Activated CD4-positive, alpha-beta T cell treated with anti-CD3 and anti-CD28 coated beads, Interleukin-2, amount 10 ng/mL, durations not matched to agents 24 days and 14 days (primary cell): ENCODE measurements at regions not wholly inside any gene's neighbourhood (a gene's known extent, or its start where the extent isn't known, plus 50 kb on each side); places are given as distances from the start of the nearest gene placed in this dataset.
"Not testable (repeated sequence)": the region's sequence is repeated elsewhere in the genome, so short reads cannot be mapped to it uniquely, and the experiment has no call there.

ENCODE experiments used
- DNase-seq: peaks from one replicate; pipeline ENCODE4 v3.0.0; 2022
- H3K27ac Mint-ChIP-seq: one replicate; pipeline ENCODE4 v1.8.0; 2022; ENCODE audit warnings: mild to moderate bottlenecking, mixed read lengths
- H3K27me3 Mint-ChIP-seq: one replicate; pipeline ENCODE4 v1.8.0; 2022; ENCODE audit warnings: mixed read lengths
- H3K36me3 Mint-ChIP-seq: one replicate; pipeline ENCODE4 v1.8.0; 2022; ENCODE audit warnings: low read depth, mild to moderate bottlenecking, mixed read lengths
- H3K4me1 Mint-ChIP-seq: one replicate; pipeline ENCODE4 v1.8.0; 2021; ENCODE audit warnings: mixed read lengths
- H3K4me3 Mint-ChIP-seq: one replicate; pipeline ENCODE4 v1.8.0; 2022; ENCODE audit warnings: mild to moderate bottlenecking, moderate library complexity, mixed read lengths
- H3K9me3 Mint-ChIP-seq: one replicate; pipeline ENCODE4 v1.8.0; 2021; ENCODE audit warnings: mixed read lengths
- intact Hi-C: fragments of 100-400 bp; cut with micrococcal nuclease; formaldehyde crosslinking; loops from one replicate; pipeline ENCODE4 v1.15.1; 2023

DNA sequence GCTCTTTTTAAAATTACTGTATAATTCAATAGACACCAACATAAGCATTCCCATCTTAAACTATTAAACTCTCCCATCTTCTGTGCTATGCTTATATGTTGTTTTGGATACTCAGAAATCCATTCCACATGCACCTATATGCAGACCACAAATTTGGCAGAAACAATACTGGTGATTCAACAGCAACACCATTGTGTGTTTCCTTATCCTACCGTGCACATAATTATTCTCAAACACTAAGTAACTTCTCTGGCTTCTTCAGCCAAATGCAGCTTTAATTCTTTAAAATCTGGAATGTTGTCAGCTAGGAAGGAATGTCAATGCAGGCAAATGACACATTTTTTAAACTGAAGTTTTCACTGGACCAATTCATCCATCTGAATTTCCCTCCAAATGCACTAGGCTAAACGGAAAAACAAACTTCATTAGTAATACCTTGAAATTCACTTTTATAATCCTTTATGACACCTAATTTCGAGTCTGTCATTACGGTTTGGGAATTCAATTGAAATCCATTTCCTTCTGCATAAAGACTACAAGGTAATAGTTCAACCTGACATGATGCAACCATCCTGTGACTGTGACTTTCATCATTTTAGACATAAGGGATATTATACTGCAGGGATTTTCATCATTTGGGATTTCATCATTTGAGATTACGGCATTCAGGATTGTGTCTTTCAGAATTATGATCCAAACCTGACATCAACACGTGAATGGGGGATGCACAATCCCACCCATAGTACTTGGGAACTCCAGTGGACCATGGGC lies 308.5 kb downstream of the LTN1 start:
- Mint-ChIP-seq H3K27me3 (no peaks in the 10 kb centered on the region), H3K4me1 (no peaks in the 10 kb centered on the region), H3K9me3 (peaks cover 2% of the 10 kb centered on the region), H3K4me3 (no peak overlapping the region), H3K27ac (no peak overlapping the region), H3K36me3 (no peaks in the 10 kb centered on the region)
- intact Hi-C loops = no loop called here
- no peak for DNase-seq

GRCh38 chr21:28682884-28683283 lies 309.8 kb downstream of the LTN1 start:
- H3K27me3 Mint-ChIP-seq, H3K4me1 Mint-ChIP-seq, H3K27ac Mint-ChIP-seq, H3K4me3 Mint-ChIP-seq, DNase-seq, H3K9me3 Mint-ChIP-seq, intact Hi-C loops, H3K36me3 Mint-ChIP-seq: not testable (repeated sequence)

- H3K36me3 Mint-ChIP-seq, H3K27ac Mint-ChIP-seq, DNase-seq, H3K4me3 Mint-ChIP-seq, H3K4me1 Mint-ChIP-seq, H3K27me3 Mint-ChIP-seq, intact Hi-C loops: not testable (repeated sequence)
- peaks cover 11% of the 10 kb centered on the region for H3K9me3 Mint-ChIP-seq
Observed at GRCh38 chr21:28677096-28677495, 315.6 kb downstream of the LTN1 start.

DNA sequence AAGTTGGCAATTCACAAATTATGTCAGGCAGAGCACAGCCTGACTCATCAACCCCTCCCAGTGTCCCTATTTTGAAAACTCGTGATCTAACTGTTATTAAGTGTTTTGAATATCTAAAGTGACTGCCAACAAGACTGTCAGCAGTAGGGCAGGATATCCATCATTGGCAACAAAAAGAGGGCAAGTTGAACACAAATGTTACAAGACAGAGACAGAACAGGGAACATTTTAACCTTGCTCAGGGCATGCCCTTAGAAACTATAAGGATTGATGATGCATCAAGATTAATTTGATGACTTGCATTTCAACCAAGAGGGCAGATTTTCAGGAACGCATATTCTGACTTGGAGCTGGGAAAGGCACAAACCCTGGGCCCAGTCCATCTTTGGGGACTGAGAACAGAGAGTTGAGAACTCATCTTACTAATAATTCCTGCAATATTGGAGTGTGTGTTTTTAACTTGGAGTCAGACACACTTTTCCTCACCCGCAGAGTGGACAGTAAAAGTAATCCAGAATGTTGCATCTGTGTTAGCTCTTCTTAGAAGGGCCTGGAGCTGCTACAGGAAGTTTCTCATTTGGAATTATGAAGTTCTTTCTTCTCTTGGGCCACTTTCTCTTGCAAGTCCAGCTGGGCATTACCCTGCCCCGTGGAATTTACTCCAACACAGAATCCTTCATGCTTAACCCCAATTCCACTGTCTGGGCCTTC lies 317.2 kb downstream of the LTN1 start:
- no peak overlapping the region for H3K27ac Mint-ChIP-seq
- no peaks in the 10 kb centered on the region for H3K4me1 Mint-ChIP-seq
- no peak for DNase-seq
- intact Hi-C loops = no loop called here
- peaks cover 16% of the 10 kb centered on the region for H3K9me3 Mint-ChIP-seq
- no peaks in the 10 kb centered on the region for H3K27me3 Mint-ChIP-seq
- H3K36me3 Mint-ChIP-seq = peaks cover 3% of the 10 kb centered on the region
- H3K4me3 Mint-ChIP-seq = no peak overlapping the region

DNA sequence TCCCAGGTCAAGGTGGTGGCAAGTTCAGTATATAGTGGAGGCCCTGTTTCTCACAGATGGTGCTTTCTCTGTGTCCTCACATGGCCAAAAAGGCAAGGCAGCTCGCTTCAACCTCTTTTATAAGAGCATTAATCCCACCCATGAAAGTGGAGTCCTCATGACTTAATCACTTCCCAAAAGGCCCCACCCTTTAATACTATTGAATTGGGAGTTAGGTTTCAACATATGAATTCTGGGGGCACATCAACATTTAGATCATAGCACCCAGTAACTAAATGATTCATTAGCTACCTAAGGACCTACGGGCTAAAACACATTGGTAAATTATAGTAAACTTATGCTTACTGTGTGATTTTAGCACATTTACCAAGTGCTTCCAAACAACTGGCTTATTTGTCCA lies 317.9 kb downstream of the LTN1 start:
- peaks cover 3% of the 10 kb centered on the region for H3K36me3 Mint-ChIP-seq
- H3K4me3 Mint-ChIP-seq = no peak overlapping the region
- H3K4me1 Mint-ChIP-seq = no peaks in the 10 kb centered on the region
- DNase-seq = no peak
- H3K9me3 Mint-ChIP-seq = peaks cover 16% of the 10 kb centered on the region
- intact Hi-C loops = no loop called here
- H3K27ac Mint-ChIP-seq = no peak overlapping the region
- H3K27me3 Mint-ChIP-seq = no peaks in the 10 kb centered on the region

- DNase-seq = no peak
- no peak overlapping the region for H3K4me3 Mint-ChIP-seq
- H3K36me3 Mint-ChIP-seq = peaks cover 2% of the 10 kb centered on the region
- intact Hi-C loops = no loop called here
- H3K4me1 Mint-ChIP-seq = peaks cover 3% of the 10 kb centered on the region
- H3K27ac Mint-ChIP-seq = no peak overlapping the region
- peaks cover 12% of the 10 kb centered on the region for H3K9me3 Mint-ChIP-seq
- no peaks in the 10 kb centered on the region for H3K27me3 Mint-ChIP-seq
Observed at GRCh38 chr21:28671549-28672195, 321.0 kb downstream of the LTN1 start.

DNA sequence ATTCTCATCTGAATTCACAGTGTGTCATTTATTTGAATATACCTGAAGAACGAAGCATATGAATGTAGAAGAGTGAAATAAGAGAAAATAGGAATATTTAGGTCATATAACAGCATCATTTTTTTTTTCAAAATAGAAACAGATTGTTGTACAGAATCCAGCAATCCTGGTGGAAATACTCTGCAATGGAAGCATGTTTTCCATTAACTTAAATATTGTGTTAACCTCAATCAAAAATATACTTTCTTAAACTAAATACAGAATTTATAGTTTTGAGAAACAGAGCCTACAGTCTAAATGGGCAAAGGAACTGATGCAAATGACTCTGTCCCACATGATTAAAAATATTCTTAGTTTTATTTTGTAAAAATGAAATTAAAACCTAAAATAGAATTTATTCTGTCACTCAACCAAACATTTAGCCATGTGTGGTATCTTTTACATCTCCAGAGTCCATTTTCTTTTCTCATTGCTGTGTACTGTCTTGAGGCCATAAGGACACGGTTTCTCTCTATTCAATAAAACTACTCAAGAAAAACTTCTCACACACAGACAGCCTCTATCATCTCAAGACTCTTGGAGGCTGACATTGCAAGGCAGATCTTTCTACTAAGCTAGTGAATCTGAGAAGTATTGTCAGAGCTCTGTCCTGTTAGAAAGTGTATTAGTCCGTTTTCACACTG lies 322.6 kb downstream of the LTN1 start:
- Mint-ChIP-seq H3K9me3 (peaks cover 12% of the 10 kb centered on the region), H3K36me3 (peaks cover 2% of the 10 kb centered on the region), H3K27me3 (no peaks in the 10 kb centered on the region), H3K4me3 (no peak overlapping the region), H3K4me1 (peaks cover 3% of the 10 kb centered on the region), H3K27ac (no peak overlapping the region)
- DNase-seq = no peak
- intact Hi-C loops = no loop called here

DNA sequence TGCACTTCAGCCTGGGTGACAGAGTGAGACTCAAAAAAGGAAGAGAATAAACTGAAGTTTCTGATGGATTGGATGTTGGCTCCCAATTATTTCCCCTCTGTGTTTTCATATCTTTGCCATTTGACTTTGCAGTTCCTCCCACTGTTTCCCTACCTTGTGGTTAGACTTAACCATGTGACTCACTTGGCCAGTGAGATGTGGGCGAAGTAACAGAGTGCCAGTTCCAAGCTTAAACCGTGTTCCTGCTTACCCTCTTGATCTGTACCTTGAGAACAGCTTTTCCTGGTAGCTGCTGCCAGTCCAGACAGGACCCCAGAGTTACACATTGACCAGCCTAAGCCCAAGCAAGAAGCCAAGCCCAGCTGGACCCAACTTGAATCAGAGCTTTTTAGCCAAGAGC lies 323.4 kb downstream of the LTN1 start:
- no peak overlapping the region for H3K4me3 Mint-ChIP-seq
- H3K36me3 Mint-ChIP-seq = peaks cover 2% of the 10 kb centered on the region
- H3K27me3 Mint-ChIP-seq = no peaks in the 10 kb centered on the region
- no peak overlapping the region for H3K27ac Mint-ChIP-seq
- peaks cover 9% of the 10 kb centered on the region for H3K9me3 Mint-ChIP-seq
- intact Hi-C loops = no loop called here
- H3K4me1 Mint-ChIP-seq = peaks cover 3% of the 10 kb centered on the region
- no peak for DNase-seq

- Mint-ChIP-seq H3K4me3 (no peak overlapping the region), H3K4me1 (no peaks in the 10 kb centered on the region), H3K9me3 (peaks cover 7% of the 10 kb centered on the region)
Observed at GRCh38 chr21:28663754-28664153, 328.9 kb downstream of the LTN1 start.

DNA sequence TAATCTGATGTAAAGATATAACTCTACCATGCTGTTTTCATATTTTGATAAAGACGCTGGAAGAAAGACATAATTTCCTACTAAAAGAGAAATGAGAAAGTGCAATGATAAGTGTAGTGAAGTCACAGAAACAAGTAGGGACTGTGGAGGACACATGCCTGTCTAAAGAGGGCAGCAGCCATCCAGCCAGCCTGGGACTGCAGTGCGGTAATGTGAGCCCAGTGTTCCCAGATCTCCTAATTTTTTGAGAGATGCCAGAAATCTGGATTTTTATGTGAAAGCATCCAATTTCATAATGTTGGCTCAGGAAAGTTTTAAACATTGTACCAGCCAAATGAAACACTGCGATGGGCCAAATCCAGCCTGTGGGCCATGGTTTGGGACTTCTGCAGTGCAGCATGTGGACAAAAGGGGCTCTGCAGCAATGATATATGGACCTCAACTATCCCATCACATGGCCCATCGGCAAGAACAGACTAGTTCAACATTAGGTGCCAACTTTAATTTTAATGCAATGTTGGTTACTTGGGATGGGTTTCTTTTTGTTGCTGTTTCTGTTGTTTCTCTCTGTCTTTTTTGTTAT lies 329.5 kb downstream of the LTN1 start:
- Mint-ChIP-seq H3K27me3 (no peaks in the 10 kb centered on the region), H3K27ac (no peak overlapping the region), H3K9me3 (peaks cover 9% of the 10 kb centered on the region), H3K36me3 (no peaks in the 10 kb centered on the region), H3K4me3 (no peak overlapping the region), H3K4me1 (no peaks in the 10 kb centered on the region)
- intact Hi-C loops = no loop called here
- DNase-seq = no peak

More at GRCh38 chr21:28663754-28664153, 328.9 kb downstream of the LTN1 start:
- no peak for DNase-seq
- Mint-ChIP-seq H3K27me3 (no peaks in the 10 kb centered on the region), H3K36me3 (no peaks in the 10 kb centered on the region), H3K27ac (no peak overlapping the region)
- intact Hi-C loops = no loop called here

DNA sequence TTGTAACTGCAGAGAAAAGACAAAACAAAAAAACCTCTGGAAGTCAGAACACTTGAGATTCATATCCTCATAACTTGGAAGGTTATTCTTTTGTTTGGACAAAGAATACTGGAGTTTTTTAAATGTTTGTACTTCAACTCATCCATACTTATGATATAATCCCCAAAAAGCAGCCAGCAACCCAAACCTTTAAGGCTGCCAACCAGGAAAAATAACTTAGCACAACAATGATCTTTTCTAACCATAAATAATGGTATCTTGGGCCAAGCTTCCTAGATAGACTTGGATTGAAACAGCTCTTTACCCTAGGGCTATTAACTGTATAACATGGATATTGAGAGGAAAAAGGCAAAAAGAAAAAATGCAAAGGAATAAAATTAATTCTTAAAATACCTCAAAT lies 335.1 kb downstream of the LTN1 start:
- Mint-ChIP-seq H3K4me3 (no peak overlapping the region), H3K9me3 (peaks cover 13% of the 10 kb centered on the region), H3K4me1 (peaks cover 4% of the 10 kb centered on the region), H3K27me3 (no peaks in the 10 kb centered on the region), H3K36me3 (peaks cover 5% of the 10 kb centered on the region), H3K27ac (no peak overlapping the region)
- intact Hi-C loops = no loop called here
- DNase-seq = no peak

GRCh38 chr21:28655471-28655870 lies 337.2 kb downstream of the LTN1 start:
- peaks cover 5% of the 10 kb centered on the region for H3K36me3 Mint-ChIP-seq
- H3K9me3 Mint-ChIP-seq = peaks cover 13% of the 10 kb centered on the region

DNA sequence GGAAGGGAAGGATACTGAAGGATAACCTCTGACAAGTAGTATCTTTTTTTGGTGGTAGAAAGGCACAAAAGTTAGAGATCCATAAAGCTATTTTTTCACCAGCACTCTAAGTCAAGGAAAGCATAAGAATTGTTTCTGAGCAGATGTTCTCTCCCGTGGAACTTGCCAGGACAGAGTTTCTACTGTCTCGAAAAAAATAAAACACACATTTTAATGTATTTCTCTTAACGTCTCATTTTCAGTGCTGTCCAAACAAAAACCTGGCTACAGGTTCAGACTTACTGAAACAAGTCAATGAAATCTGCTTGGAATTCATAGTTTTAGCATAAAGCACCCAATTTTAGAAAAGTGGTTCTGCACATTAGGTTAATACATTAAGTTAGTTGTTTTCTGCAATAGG lies 338.3 kb downstream of the LTN1 start:
- no peak for DNase-seq
- Mint-ChIP-seq H3K4me1 (peaks cover 4% of the 10 kb centered on the region), H3K4me3 (no peak overlapping the region), H3K36me3 (peaks cover 5% of the 10 kb centered on the region), H3K27ac (no peak overlapping the region), H3K27me3 (no peaks in the 10 kb centered on the region), H3K9me3 (peaks cover 13% of the 10 kb centered on the region)
- intact Hi-C loops = no loop called here

More at GRCh38 chr21:28655471-28655870, 337.2 kb downstream of the LTN1 start:
- no peak for DNase-seq
- Mint-ChIP-seq H3K27ac (no peak overlapping the region), H3K4me1 (peaks cover 4% of the 10 kb centered on the region), H3K4me3 (no peak overlapping the region), H3K27me3 (no peaks in the 10 kb centered on the region)
- intact Hi-C loops = no loop called here
